GM18907 (cell line): ENCODE measurements at regions not wholly inside any gene's neighbourhood (a gene's known extent, or its start where the extent isn't known, plus 50 kb on each side); places are given as distances from the start of the nearest gene placed in this dataset.
"Not testable (repeated sequence)": the region's sequence is repeated elsewhere in the genome, so short reads cannot be mapped to it uniquely, and the experiment has no call there.

Experiments used
- ATAC-seq: cut with Tn5 transposase; IDR thresholded peaks from one replicate; pipeline ENCODE4 v1.9.1; 2021; ENCODE audit warnings: mild to moderate bottlenecking, moderate library complexity; ENCODE audit not compliant: unreplicated experiment

DNA sequence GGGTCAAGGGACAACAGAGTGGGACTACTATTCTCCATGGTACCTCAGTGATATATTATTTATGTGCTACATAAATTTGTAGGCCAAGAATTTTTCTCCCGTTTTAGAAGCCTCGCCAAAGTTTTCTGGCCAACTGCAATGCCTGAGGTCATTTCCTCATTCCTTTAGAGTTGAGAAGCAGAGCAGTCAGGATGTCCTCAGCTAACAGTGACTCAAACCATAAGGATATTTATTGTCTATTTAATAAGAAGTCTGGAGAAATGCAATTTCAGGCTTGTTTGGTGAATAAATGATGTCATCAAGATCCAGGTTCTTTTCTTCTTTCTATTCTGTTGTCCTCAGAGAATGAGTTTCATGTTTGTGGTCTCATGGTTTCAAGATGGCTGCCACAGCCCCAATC is 91.0 kb downstream of the ADCYAP1 start:
- ATAC-seq, result no peak

DNA sequence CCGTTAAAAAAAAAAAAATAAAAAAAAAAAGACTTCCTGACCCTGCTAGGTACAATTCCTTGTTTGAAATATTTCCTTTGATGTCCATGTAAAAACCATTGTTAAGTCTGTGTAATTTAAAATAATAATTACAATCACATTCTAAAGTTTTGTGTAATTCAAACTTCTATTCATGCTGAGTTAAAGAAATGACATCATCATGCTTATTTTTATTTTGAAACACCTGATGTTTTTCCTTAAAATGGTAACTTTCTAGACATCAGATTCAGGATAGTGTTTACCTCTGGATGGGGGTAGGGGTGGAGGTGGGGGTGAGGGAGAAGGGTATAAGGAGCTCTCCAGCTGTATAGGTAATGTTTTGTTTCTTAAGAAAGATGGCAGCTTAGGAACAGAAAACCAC is 92.8 kb downstream of the ADCYAP1 start:
- no peak for ATAC-seq

DNA sequence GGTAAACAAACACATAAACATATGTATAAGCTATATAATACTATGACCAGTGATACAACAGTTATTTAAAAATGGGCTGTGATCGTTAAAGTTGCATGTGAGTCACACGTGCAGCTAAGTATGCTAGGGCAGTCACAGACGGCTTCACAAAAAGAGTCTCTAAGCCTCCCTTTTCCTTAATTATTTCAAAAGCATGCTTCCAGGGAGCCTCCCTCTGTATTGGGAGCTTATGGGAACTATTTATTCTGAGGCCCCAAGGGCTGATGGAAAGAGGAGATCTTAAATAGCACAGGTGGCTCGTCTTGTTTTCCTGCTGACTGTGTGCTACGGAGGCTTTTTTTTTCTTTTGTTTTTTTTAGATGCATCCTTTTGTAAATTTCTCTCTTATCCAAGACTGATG is 94.3 kb downstream of the ADCYAP1 start:
- no peak for ATAC-seq

DNA sequence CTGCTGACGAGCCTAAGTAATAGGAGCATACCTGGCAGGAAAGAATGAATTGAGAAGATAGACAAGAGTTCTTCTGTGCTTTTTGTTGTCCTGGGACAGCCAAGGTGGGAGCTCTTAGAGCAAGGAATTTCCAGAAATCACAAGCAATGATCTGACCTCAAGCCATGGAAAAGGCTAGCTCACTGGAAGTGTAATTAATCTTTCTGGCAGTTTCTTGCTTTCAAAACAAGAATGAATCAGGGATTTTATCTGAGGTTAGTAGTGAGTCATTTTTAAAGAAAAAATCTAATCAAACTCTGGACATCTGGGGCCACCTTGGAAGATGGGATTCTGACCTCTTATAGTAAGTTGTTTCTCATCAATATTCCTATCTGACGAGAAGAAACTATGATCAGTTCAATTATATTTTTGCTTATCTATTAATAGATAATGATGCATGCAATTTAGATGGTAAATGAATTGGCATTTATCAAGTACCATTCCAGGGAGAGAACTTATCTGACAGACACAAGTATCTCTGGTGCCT is 98.0 kb downstream of the ADCYAP1 start:
- ATAC-seq, result no peak

DNA sequence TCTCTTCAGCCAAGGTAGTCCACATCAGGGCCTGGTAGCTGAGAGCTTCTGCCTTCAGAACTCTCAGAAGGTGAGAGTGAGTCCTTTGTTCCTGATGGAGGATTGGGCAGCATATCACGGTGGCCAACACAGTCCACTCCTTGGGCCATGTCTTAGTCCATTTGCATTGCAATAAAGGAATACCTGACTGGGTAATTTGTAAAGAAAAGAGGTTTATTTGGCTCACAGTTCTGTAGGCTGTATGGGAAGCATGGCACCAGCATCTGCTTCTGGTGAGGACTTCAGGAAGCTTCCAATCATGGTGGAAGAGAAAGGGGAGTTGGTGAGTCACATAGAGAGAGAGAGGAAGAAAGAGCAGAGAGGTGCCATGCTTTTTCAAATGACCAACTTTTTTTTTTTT is 98.8 kb downstream of the ADCYAP1 start:
- no peak for ATAC-seq

DNA sequence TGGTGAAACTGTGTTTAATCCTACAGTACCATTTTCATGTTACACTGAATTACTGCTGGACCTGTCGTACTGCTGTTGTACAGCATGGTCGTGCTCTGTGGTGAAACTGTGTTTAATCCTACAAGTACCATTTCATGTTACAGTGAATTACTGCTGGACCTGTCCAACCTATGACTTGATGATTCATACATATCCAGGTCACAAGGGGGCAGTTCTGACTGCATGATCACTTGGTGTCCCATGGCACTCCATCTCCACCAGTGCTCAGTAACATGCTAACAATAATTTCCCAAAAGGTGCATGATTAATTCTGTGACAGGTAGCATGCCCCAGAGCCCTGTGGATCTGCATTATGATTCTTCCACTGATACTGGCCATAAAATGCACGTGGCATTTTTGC is 101.6 kb downstream of the ADCYAP1 start:
- ATAC-seq, result no peak

DNA sequence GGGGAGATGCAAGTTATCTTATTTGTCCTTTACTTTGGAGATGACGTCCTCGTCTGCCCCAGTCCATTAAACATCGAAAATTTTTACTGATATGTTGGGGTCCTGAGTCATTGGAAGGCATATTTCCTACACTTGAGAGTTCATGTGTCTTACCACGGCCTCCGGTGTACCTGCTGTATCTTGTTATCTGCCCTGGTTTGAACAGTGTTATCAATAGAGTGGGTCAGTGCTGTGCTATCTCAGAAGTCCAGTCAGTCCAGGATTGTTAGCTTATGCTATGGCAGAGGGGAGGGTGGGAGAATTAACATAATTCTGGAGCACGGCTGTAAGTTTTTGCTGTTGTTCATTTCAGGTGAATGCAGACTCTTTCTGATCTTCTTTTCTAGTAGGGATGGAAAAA is 102.3 kb downstream of the ADCYAP1 start:
- no peak for ATAC-seq

DNA sequence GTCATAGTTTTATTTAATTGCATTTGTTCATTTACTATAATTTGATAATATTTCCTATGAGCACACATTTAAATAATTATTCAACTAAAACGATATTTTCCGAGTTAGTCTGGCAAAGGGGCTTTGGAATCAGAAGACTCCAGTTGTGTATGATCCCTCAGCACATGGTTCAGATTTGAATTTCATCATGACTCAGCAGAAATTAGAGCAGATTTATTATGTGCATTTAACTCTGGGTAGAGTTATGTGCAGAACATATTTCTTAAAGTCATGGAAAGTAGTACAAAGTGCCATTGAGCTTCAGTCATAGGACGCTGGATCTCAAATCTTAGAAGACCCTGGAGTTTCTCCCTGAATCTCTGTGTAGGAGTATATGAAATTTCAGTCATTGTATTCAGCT is 106.7 kb downstream of the ADCYAP1 start:
- no peak for ATAC-seq

DNA sequence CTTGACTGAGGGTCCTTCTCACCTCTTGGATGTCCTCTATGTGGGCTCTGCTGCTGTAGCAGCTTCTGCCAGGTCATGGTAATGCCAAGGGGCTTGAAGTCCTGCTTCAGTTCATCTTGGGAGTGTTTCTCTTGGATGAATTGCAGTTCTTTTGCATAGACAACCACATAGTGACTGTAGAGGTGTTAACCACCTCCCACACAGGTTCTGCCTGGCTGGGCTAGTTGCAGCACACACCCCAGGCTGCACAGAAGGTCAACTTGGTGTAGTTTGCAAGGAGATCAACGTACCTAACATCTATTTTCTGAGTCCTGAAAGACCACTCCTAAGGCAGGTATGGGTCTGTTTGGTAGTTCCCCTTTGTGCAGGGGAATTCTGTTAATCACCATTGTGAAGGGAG is 108.1 kb downstream of the ADCYAP1 start:
- no peak for ATAC-seq

DNA sequence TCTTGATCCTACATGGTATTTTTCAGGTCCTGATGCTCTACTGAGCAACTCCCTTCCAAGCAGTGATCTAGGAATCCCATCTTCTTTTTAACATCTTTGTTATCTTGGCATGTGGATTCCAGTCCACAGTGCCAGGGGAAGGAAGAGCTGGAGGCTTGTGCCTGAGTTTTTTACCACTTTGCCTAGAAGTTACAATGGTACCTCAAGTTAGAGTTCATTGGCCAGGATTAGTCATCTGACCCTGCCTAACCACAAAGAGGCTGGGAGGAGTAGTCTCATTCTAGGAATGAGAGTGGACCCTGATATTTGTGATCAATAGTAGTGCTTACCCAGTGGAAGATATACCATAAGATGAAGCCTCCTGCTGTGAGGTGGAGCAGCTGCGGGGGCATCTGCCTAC is 109.3 kb downstream of the ADCYAP1 start:
- no peak for ATAC-seq

DNA sequence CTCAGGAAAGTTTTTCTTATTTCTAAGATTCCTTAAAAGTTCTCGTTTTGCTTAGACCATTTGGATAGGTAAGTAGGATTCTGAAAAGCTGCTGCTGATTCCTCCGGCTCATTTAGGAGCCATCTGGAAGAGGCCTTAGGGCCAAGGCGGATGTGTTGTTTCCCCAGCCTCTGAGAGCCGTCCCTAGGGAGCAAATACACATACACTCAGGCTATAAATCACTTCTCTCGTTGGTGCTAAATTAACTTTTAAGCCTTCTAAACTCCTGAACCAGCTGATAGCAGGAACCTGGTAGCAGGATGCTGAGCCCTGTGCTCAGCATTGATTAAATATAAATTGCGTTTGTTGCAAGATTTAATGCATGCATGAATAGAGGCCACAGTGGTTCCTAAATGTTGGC is 109.8 kb downstream of the ADCYAP1 start:
- no peak for ATAC-seq

DNA sequence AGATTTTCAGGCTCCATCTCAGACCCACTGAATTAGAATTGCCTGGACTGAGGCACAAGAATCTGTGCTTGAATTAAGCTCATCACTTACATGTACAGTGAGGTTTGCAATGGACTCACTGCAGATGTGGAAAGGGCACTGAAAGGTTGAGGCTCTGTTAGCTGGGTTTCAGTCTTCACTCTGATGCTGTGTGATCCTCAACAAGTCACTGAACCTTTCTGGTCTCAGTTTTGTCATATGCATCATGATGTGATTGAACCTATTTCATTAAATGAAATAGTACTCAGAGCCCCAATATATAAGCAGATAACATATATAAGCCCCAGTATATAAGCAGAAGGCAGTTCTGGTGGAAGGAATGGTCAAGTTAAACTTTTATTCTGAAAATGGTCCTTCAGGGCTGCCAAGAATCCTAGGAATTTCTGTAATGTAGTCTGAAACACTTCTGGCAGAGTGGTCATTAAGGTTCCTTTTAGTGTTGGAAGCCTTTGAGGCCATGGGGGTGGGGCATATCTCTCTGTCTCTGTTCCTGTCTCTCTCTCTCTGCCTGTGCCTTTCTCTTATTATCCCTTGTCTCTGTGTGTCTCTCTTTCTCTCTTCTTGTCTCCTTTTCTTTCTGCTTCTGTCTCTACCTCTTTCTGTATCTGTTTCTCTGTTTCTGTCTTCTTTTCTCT is 110.4 kb downstream of the ADCYAP1 start:
- ATAC-seq, result no peak

DNA sequence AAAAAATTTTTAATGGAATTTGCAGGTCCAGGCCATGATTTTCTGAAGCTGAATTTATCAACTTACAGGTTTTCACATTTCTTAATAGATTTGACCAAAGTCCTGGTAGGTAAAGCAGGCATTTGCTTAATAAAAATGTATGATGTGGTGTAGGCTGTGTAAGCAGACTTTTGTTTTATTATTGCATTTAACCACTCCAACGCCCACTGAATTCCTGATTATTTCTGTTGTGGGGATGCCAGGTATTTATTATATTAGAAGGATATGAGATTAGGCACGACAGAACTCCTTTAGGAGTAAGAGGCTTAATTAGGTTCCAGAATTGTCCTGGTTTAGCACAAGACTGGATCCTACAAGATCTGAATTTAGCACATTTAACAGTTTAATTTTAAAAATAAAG is 111.1 kb downstream of the ADCYAP1 start:
- no peak for ATAC-seq

DNA sequence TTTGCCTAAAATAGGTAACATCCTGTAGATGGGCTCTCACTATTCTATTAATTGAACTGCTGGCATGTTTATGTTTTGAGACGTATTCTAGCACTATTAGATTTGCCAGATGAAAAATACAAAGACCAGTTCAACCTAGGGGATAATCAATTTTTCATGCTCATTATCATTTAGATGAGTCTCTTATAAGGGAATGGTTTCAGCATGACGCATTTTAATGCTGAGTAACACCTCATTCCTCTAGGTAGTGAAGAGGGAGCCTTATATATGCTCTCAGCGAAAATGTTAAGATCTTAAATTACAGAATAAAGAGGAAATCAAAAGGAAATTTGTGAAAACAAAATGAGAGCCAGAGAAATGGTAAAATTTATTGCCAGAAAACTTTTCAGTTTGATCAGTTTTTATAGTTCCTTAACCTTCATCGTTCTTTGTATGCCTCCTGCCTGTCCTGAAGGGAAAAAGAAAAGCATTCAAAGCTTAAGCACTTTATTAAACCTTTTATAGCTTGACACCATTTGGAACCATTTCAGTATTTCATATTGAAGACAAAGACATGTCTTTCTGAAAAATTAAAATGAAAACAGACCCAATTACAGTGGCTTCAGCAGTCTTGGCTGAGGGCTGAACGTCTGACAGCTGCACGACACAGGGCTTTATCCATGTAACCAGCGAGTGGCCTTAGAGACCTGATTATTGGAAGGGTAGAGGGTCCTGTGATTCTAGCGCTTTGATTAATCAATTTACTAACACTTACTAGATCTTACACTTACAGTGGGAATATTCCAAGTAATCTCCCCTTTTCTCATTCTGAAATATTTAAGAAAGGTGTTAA is 112.8 kb downstream of the ADCYAP1 start:
- ATAC-seq, result no peak

DNA sequence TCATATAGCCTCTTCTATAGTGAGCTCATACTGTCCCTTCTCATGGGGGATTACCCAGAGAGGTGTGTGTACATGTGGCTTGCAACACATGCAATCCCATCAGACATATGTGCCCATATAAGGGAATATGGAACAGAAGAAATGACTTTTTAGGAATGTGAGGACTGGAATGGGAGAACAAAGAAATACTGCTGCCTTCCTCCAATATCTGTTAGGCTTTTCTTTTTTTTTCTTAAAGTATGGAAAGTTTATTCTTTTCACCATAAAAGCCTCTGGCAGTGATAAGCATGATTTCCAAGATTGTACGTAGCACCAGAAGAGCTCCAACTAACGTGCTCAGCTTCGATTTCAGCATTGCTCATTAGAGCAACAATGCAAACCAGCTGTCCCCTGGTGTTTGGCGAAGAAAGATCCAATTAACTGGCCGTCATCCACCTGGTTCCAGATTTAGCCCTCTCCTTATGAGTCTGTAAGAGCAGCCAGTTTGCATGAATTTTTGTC is 113.6 kb downstream of the ADCYAP1 start:
- no peak for ATAC-seq

DNA sequence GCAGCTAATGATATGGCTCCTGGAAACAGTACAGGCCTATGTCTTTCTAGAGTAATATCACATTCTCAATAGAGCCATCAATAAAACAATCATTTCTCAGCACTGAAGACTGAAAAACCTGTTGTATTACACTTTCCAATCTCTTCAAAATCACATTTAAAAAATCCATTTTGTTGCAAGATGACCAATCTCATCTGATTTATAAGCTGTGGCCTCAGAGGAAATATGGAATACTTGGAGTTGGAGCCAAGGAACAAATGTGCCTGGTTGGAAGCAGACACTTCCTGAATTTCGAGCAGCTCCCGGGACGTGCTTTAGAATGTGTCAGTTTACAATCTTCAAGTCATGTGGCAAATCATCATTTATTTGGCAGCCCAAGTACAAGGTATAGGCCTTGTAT is 114.5 kb downstream of the ADCYAP1 start:
- ATAC-seq, result no peak

DNA sequence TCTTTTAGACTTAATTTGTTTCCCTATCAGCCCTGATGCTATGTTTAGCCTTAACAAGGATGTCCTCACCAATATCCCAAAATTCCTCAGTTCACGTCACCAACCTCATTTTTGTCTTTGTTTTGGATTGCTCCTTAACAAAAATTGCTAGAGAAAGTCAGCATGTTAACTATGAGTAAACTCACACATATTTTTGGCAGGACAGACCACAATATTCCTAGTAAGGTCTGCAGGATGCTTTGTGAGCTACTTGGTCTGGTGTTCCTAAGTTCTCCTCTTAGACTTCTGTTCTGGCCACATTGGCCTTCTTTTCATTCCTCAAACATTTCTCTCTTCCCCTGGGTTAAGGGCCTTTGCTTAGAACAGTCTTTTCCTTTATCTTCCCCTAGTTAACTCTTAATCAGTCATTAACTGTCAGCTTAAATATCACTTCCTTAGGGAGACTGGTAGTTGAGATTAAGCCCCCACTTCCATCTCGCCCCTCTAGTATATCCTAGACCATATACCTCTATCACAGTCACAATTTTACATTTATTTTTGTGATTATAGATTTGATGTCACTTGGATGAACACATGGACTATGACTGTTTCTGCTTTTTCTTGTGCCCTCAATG is 116.2 kb downstream of the ADCYAP1 start:
- ATAC-seq, result no peak

DNA sequence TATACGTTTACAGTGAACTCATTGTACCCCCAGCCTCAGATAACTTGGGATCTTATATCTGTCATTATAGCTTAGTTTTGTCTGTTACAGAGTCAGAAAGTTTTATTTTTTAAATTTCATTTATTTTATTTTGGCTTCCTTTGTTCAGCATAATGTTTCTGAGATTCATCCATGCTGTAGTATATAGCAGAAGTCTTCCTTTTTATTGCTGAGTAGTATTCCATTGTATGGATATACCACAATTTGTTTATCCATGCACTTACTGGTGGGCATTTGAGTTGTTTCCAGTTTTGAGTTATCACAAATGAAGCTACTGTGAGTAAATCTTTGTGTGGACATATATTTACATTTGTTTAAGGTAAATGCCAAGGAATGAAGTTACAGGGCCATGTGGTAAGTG is 122.3 kb downstream of the ADCYAP1 start:
- ATAC-seq, result no peak

DNA sequence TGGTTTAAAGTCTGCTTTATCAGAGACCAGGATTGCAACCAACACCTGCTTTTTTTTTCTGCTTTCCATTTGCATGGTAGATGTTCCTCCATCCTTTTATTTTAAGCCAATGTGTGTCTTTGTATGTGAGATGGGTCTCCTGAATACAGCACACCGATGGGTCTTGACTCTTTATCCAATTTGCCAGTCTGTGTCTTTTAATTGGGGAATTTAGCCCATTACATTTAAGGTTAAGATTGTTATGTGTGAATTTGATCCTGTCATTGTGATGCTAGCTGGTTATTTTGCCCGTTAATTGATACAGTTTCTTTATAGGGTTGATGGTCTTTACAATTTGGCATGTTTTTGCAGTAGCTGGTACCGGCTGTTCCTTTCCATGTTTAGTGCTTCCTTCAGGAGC is 128.4 kb downstream of the ADCYAP1 start:
- ATAC-seq, result not testable (repeated sequence)

DNA sequence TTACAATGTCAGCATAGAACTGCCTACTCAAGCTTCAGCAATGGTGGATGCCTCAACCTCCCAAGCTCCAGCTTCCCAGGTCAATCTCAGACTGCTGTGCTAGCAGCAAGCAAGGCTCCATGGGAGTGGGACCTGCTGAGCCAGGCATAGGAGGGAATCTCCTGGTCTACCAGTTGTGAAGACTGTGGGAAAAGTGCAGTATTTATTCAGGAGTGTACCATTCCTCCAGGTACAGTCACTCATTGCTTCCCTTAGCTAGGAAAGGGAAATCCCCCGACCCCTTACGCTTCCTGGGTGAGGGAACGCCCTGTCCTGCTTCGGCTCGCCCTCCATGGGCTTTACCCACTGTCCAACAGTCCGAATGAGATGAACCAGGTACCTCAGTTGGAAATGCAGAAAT is 130.3 kb downstream of the ADCYAP1 start:
- no peak for ATAC-seq

DNA sequence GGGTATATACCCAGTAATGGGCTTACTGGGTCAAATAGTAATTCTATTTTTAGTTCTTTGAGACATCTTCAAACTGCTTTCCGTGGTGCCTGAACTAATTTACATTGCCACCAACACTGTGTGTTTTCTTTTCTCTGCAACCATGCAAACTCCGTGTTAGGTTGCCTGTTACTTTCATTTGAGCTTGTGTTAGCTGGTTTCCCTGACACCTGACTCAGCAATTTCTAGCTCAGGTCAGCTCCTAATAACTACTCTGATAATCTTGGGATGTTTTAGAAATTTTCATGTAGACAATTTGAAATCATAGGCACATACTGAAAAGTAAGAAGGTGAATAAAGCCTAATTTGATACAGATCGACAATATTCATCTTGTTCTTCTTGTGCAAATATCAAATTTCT is 132.3 kb downstream of the ADCYAP1 start:
- no peak for ATAC-seq

DNA sequence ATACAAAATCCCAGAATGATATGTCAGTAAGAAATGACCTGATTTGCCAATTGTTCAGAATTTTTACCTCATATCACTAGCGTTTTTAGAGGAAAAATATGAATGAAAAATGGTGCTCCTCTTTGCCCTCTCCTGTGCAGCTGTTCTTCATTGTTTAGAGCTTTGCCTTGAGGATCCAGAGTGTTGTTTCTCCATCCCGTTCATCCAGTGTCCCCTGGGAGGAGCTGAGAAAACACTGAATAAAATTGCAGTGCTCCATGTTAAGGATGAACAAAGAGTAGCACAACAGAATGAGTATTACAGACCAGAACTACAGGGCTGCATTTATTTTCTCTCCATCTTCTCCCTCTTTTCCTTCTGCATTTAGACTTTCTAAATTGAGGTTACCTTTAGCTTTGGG is 133.1 kb downstream of the ADCYAP1 start:
- no peak for ATAC-seq
